ENCODE measurements at regions not wholly inside any gene's neighbourhood (a gene's known extent, or its start where the extent isn't known, plus 50 kb on each side); places are given as distances from the start of the nearest gene placed in this dataset.

DNA sequence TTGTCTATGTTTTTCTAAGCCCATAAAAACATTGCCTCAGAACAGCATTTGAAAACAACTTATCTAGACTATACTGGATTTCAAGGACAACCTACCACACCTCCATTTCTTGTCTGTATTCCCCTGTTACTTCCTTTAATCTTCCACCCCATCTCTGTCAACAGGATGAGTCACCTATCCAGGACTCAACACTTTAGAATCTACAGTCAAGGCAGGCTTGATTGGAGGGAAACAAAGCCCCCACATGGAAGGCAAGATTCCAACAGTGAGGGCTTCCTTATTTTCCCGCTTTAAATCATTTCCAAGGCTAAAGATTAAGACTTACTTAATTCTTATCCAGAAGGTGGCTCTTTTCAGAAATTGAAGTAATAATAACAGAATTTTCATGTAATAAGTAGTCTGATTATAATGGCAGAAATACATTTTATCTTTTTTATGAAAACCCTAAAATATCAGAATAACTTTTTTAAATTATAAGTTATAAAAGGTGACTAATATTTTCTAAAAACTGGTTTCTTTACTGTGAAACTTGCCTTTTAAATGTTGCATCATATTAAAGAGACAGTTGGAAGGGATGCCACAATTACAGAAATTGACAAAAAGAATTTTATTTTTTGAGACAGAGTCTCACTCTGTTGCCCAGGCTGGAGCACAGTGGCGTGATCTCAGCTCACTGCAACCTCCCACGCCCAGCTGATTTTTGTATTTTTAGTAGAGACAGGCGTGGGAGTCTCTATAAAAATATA is 138.7 kb upstream of the CCDC150 start:
- H3K4me1 ChIP-seq (ENCODE audit: control insufficient read depth, extremely low read depth, insufficient read depth, low read length) = peaks cover 2% of the 10 kb centered on the region
- DNase-seq (ENCODE audit: low read depth, low spot score) = no peak

DNA sequence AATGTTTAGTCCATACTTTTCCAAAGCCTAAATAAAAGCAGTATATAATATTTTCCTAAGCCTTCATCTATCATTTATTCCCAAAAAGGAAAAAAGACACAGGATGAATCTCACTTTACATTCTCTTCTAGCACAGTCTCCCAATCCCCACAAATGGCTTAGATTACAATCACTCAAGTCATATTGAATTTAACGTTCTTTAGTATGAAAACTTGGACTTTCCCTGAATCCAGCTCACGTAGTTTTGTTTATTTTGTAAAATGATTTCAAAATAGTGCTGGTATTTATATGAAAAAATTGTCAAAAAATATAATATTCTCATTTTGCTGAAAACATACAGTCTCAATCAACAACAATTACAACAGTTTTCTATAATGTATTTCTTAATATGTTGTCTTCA is 137.7 kb upstream of the CCDC150 start:
- ChIA-PET CTCF (no interaction called here), POLR2A (no interaction called here)
- H3K27me3 ChIP-seq (ENCODE audit: control insufficient read depth in 2 of 2, insufficient read depth in 2 of 2, low read length in 2 of 2) = no peaks in the 10 kb centered on the region
- no peak overlapping the region for H2AFZ ChIP-seq (ENCODE audit: low read depth, low read length)
- no peak overlapping the region for H3K4me3 ChIP-seq (replicated peaks in 1 of 3; ENCODE audit: insufficient read depth in 1 of 3, low read depth in 1 of 3, low read length in 3 of 3)
- dilution Hi-C loops (cut with MboI; ENCODE audit: extremely low pct_ligation_motif_present, low sequenced_read_pairs) (no loop called here), intact Hi-C loops (cut with micrococcal nuclease) (no loop called here)
- FAIRE-seq (no peak), DNase-seq (ENCODE audit: low read depth, low spot score) (no peak)
- TF ChIP-seq EZH2 (IDR thresholded peaks at IDR 0.05; ENCODE audit: borderline replicate concordance, low read depth, low read length, severe bottlenecking) = no peak
- TF ChIP-seq MYC (IDR thresholded peaks at IDR 0.05; ENCODE audit: low read depth, low read length) = no peak
- no peak for TF ChIP-seq GATA2 (IDR thresholded peaks at IDR 0.05; ENCODE audit: insufficient read depth, insufficient read length, low read depth, low read length)
- TF ChIP-seq, protein P1, sequence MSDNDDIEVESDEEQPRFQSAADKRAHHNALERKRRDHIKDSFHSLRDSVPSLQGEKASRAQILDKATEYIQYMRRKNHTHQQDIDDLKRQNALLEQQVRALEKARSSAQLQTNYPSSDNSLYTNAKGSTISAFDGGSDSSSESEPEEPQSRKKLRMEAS (IDR thresholded peaks at IDR 0.05; ENCODE audit: insufficient read depth, insufficient read length) = no peak
- TF ChIP-seq POLR2A (IDR thresholded peaks at IDR 0.05; ENCODE audit: low read depth, low read length) = no peak
- TF ChIP-seq CTCF (IDR thresholded peaks at IDR 0.05; ENCODE audit: extremely low read depth in 1 of 2, insufficient read depth in 1 of 2, low read depth in 1 of 2, low read length in 2 of 2) = no peak
- no peak for TF ChIP-seq POLR2AphosphoS5 (IDR thresholded peaks at IDR 0.05; ENCODE audit: insufficient read depth, low read depth, low read length)
- TF ChIP-seq JUN (IDR thresholded peaks at IDR 0.05; ENCODE audit: borderline replicate concordance, insufficient read depth, insufficient read length, low read depth) = no peak
- no peak for TF ChIP-seq FOS (IDR thresholded peaks at IDR 0.05; ENCODE audit: borderline replicate concordance, insufficient read depth, low read length)
- no peaks in the 10 kb centered on the region for H3K36me3 ChIP-seq (ENCODE audit: control insufficient read depth in 2 of 2, extremely low read depth in 1 of 2, insufficient read depth in 2 of 2, low read length in 2 of 2)
- H3K9ac ChIP-seq (replicated peaks; ENCODE audit: extremely low read depth, insufficient read depth, low read length) = no peak overlapping the region
- no TSS peak for BruUV-seq (replicated peaks)
- H3K27ac ChIP-seq (ENCODE audit: insufficient read depth, low read depth, low read length) = no peak overlapping the region
- no peaks in the 10 kb centered on the region for H4K20me1 ChIP-seq (replicated peaks; ENCODE audit: control insufficient read depth, extremely low read depth, insufficient read depth, low read length)
- H3K79me2 ChIP-seq (ENCODE audit: control insufficient read depth, insufficient read depth, low read length) = no peaks in the 10 kb centered on the region
- peaks cover 2% of the 10 kb centered on the region for H3K4me1 ChIP-seq (ENCODE audit: control insufficient read depth, extremely low read depth, insufficient read depth, low read length)
- H3K9me3 ChIP-seq (replicated peaks; ENCODE audit: control insufficient read depth, insufficient read depth, low read length) = no peaks in the 10 kb centered on the region
- H3K4me2 ChIP-seq (ENCODE audit: insufficient read depth, low read length) = no peak overlapping the region
- no peaks in the 10 kb centered on the region for H3K9me1 ChIP-seq (replicated peaks; ENCODE audit: control insufficient read depth, extremely low read depth, insufficient read depth, low read length)

More for the DNA sequence above, 138.7 kb upstream of the CCDC150 start:
- Histone ChIP-seq H3K79me2 (ENCODE audit: control insufficient read depth, insufficient read depth, low read length) (no peaks in the 10 kb centered on the region), H3K9me3 (replicated peaks; ENCODE audit: control insufficient read depth, insufficient read depth, low read length) (no peaks in the 10 kb centered on the region), H2AFZ (ENCODE audit: low read depth, low read length) (no peak overlapping the region), H3K4me3 (replicated peaks in 1 of 3; ENCODE audit: insufficient read depth in 1 of 3, low read depth in 1 of 3, low read length in 3 of 3) (no peak overlapping the region), H3K9me1 (replicated peaks; ENCODE audit: control insufficient read depth, extremely low read depth, insufficient read depth, low read length) (no peaks in the 10 kb centered on the region), H3K36me3 (ENCODE audit: control insufficient read depth in 2 of 2, extremely low read depth in 1 of 2, insufficient read depth in 2 of 2, low read length in 2 of 2) (no peaks in the 10 kb centered on the region), H4K20me1 (replicated peaks; ENCODE audit: control insufficient read depth, extremely low read depth, insufficient read depth, low read length) (no peaks in the 10 kb centered on the region), H3K27ac (ENCODE audit: insufficient read depth, low read depth, low read length) (no peak overlapping the region), H3K4me2 (ENCODE audit: insufficient read depth, low read length) (no peak overlapping the region), H3K27me3 (ENCODE audit: control insufficient read depth in 2 of 2, insufficient read depth in 2 of 2, low read length in 2 of 2) (no peaks in the 10 kb centered on the region), H3K9ac (replicated peaks; ENCODE audit: extremely low read depth, insufficient read depth, low read length) (no peak overlapping the region)
- intact Hi-C loops (cut with micrococcal nuclease) = no loop called here
- dilution Hi-C loops (cut with MboI; ENCODE audit: extremely low pct_ligation_motif_present, low sequenced_read_pairs) = no loop called here
- POLR2A ChIA-PET = no interaction called here
- no peak for TF ChIP-seq MYC (IDR thresholded peaks at IDR 0.05; ENCODE audit: low read depth, low read length)
- peak; percentile 42 for TF ChIP-seq FOS (IDR thresholded peaks at IDR 0.05; ENCODE audit: borderline replicate concordance, insufficient read depth, low read length)
- TF ChIP-seq GATA2 (IDR thresholded peaks at IDR 0.05; ENCODE audit: insufficient read depth, insufficient read length, low read depth, low read length) = peak; percentile 26
- TF ChIP-seq, protein P1 (IDR thresholded peaks at IDR 0.05; ENCODE audit: insufficient read depth, insufficient read length) = no peak
- CTCF ChIA-PET = no interaction called here
- no peak for FAIRE-seq
- no TSS peak for BruUV-seq (replicated peaks)

All from endothelial cell of umbilical vein (primary cell).